ENCODE measurements at regions not wholly inside any gene's neighbourhood (a gene's known extent, or its start where the extent isn't known, plus 50 kb on each side); places are given as distances from the start of the nearest gene placed in this dataset.

DNA sequence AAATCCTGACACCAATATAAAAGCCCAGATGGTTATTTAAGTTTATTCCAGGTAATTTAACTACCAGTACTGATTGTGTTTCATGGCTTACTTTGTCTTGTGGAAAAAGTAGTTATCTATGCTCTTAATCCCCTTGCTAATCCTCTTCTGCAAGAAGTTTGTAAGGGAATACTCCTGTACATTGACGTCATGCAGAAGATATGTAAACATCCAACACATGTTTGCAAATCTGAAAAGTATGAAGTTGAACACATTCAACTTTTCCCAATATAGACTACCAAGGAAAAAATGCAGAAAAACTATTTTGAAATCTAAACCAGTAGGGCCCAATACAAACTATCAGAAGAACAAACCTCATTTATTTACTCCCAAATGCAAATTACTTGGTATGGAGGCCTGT, 56.3 kb upstream of the ELL2 start:
- DNase-seq: no peak

DNA sequence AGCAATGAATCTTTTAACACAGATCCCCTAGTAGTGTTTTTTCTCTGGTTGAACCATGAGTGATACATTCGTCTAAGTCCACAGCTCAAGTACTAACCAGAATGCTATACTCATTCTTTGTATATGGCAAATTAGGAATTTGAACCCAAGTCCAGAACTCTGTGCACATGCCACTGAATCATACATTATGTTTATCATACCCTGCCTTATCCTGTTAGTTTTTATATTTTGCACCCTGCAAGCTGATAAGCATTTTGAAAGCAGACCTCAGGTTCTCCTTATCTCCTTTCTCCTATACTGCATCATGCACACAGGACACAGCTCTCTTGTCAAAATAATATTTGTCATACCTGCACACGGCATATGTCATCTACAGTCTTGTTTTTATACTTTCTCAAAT, 54.6 kb upstream of the ELL2 start:
- DNase-seq: no peak

DNA sequence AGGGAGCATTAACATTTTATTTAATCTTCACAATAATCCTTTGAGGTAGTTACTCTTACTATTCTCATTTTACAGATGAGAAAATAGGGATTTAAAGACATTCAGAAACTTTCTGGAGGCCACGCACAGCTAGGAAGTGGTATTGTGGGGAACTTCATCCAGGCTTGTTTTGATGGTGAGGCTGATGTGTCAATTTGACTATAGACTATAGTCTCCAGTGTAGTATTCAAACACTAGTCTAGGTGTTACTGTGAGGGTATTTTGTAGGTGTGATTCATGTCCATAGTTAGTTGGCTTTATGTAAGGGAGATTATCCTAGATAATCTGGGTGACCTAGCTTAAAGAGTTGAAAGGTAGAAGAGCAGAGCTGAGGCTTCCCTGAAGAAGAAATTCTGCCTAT, 54.1 kb upstream of the ELL2 start:
- no peak for DNase-seq

DNA sequence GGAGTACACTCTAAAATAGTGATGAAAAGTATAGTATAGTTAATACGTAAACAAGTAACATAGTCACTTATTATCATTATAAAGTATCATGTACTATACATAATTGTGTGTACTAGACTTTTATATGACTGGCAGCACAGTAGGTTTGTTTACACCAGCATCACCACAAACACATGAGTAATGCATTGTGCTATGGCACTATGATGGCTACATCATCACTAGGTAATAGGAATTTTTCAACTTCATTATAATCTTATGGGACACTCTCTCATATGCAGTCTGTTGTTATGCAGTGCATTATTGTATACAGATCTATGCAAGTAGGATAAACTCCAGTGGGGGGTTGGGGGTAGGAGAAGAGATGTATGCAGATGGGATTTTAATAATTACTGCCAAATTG, 52.7 kb upstream of the ELL2 start:
- DNase-seq: no peak

GRCh38 chr5:96013254-96013653, 51.6 kb upstream of the ELL2 start:
- DNase-seq: no peak

- DNase-seq: no peak
Measured at GRCh38 chr5:96012399-96012798, 50.7 kb upstream of the ELL2 start.

Measured in midbrain (tissue), 1 donor.